GM12878 (cell line): ENCODE measurements at regions not wholly inside any gene's neighbourhood (a gene's known extent, or its start where the extent isn't known, plus 50 kb on each side); places are given as distances from the start of the nearest gene placed in this dataset.

Experiments
- ATAC-seq: fragments of 200-7000 bp; cut with Tn5 transposase; 3 replicates; pipeline ENCODE4 v1.9.1; 2020; ENCODE audit warnings: mild to moderate bottlenecking, moderate library complexity
- BruUV-seq: library from RNA; stranded (reverse); fragments of 400-500 nt; replicated peaks from 2 replicates; lab custom pipeline; 2021; lab: Mats Ljungman, UMichigan
- CTCF ChIA-PET: fragments of 300-600 bp; sonication (Branson Sonifier 250); formaldehyde crosslinking; extraction: SDS; loops from one replicate; lab custom pipeline; 2021; ENCODE audit warnings: inconsistent platforms; lab: Yijun Ruan, JAX
- POLR2A ChIA-PET: fragments of 350-600 bp; formaldehyde crosslinking; extraction: SDS; loops from one replicate; lab custom pipeline; 2021; ENCODE audit warnings: inconsistent platforms; lab: Charles Lee
- RAD21 ChIA-PET: fragments of 300-600 bp; sonication (Branson Sonifier 250); formaldehyde crosslinking; loops from one replicate; lab custom pipeline; 2023; ENCODE audit warnings: antibody characterized with exemption; ENCODE audit not compliant: unreplicated experiment; lab: Charles Lee
- SMC1A ChIA-PET: fragments of 300-600 bp; sonication (Branson Sonifier 250); formaldehyde crosslinking; loops from one replicate; lab custom pipeline; 2023; ENCODE audit not compliant: unreplicated experiment, uncharacterized antibody; lab: Charles Lee
- DNase-seq: peaks from one replicate; pipeline ENCODE4 v3.0.0-alpha.2; 2011; ENCODE audit warnings: low read depth, low spot score
- FAIRE-seq: peaks from 3 replicates; lab custom pipeline; 2011; peaks lifted over from hg19 to GRCh38; lab: Jason Lieb, UNC
- H2AFZ ChIP-seq: 2 replicates; pipeline ENCODE4 v1.6.0; 2011; ENCODE audit warnings: low read depth, low read length, control low read depth; ENCODE audit not compliant: control insufficient read depth
- H3K27ac ChIP-seq: 2 replicates; pipeline ENCODE4 v1.5.1; 2011; ENCODE audit warnings: control low read depth; ENCODE audit not compliant: control insufficient read depth, insufficient read depth
- H3K27me3 ChIP-seq, 2 experiments: replicated peaks in 1 of 2; 2 replicates each; pipeline versions ENCODE4 v1.6.0 to v1.6.1; 2011; ENCODE audit warnings: low read length in 1 of 2; ENCODE audit not compliant: control insufficient read depth in 2 of 2, insufficient read depth in 2 of 2
- H3K36me3 ChIP-seq, 2 experiments: 2 replicates each; pipeline ENCODE4 v1.5.1; 2011; ENCODE audit warnings: low read length in 1 of 2; ENCODE audit not compliant: control insufficient read depth in 2 of 2, insufficient read depth in 2 of 2
- H3K4me1 ChIP-seq: 2 replicates; pipeline ENCODE4 v1.6.1; 2011; ENCODE audit warnings: mild to moderate bottlenecking, low read length, moderate library complexity, mixed read lengths; ENCODE audit not compliant: control insufficient read depth, insufficient read depth
- H3K4me2 ChIP-seq: 2 replicates; pipeline ENCODE4 v1.6.0; 2011; ENCODE audit warnings: control low read depth; ENCODE audit not compliant: control insufficient read depth, insufficient read depth
- H3K4me3 ChIP-seq: fragments of 200-600 bp; sonication (generic); 2 replicates; pipeline ENCODE4 v1.5.1; 2016
- H3K79me2 ChIP-seq: 2 replicates; pipeline ENCODE4 v1.6.0; 2011; ENCODE audit warnings: low read length; ENCODE audit not compliant: control insufficient read depth, insufficient read depth
- H3K9ac ChIP-seq: 2 replicates; pipeline ENCODE4 v1.8.0; 2011; ENCODE audit warnings: low read length, control low read depth, mixed read lengths; ENCODE audit not compliant: control insufficient read depth, insufficient read depth
- H3K9me3 ChIP-seq: replicated peaks from 3 replicates; pipeline ENCODE4 v1.5.1; 2011; ENCODE audit warnings: mild to moderate bottlenecking, low read length; ENCODE audit not compliant: control insufficient read depth, insufficient read depth
- H4K20me1 ChIP-seq: 2 replicates; pipeline ENCODE4 v1.6.0; 2011; ENCODE audit not compliant: control insufficient read depth, insufficient read depth
- ASH2L ChIP-seq: fragments of 300-600, 200-600 bp; sonication (generic); IDR thresholded peaks from 2 replicates; pipeline ENCODE4 v1.6.1; 2017; ENCODE audit warnings: low read depth, mild to moderate bottlenecking, borderline replicate concordance
- BACH1 ChIP-seq: fragments of 450-650 bp; IDR thresholded peaks from 2 replicates; pipeline ENCODE4 v1.6.1; 2017; ENCODE audit warnings: mild to moderate bottlenecking, borderline replicate concordance
- CBFB ChIP-seq: IDR thresholded peaks from 2 replicates; pipeline ENCODE4 v1.6.1; 2016; ENCODE audit warnings: antibody characterized with exemption, low read depth
- FOXM1 ChIP-seq: IDR thresholded peaks from 2 replicates; pipeline ENCODE4 v1.6.1; 2012; ENCODE audit warnings: low read depth, mild to moderate bottlenecking, inconsistent platforms, low read length, moderate library complexity
- GABPA ChIP-seq: IDR thresholded peaks from 2 replicates; pipeline ENCODE4 v1.6.1; 2014; ENCODE audit warnings: antibody characterized with exemption, low read depth, mild to moderate bottlenecking, inconsistent platforms
- IKZF1 ChIP-seq: fragments of 450-650 bp; conservative IDR thresholded peaks from 2 replicates; pipeline ENCODE4 v1.6.1; 2017; ENCODE audit warnings: antibody characterized with exemption, mild to moderate bottlenecking
- LARP7 ChIP-seq: fragments of 450-650 bp; IDR thresholded peaks from 2 replicates; pipeline ENCODE4 v1.6.1; 2017; ENCODE audit warnings: mild to moderate bottlenecking
- MTA2 ChIP-seq: fragments of 450-650 bp; IDR thresholded peaks from 2 replicates; pipeline ENCODE4 v1.6.1; 2016; ENCODE audit warnings: low read depth, mild to moderate bottlenecking, moderate library complexity
- RFX5 ChIP-seq: IDR thresholded peaks from 2 replicates; pipeline ENCODE4 v1.6.1; 2011; ENCODE audit warnings: low read depth, low read length, improper control_type of control experiment
- RUNX3 ChIP-seq: IDR thresholded peaks from 2 replicates; pipeline ENCODE4 v1.6.1; 2012; ENCODE audit warnings: low read length, inconsistent platforms
- STAT3 ChIP-seq: IDR thresholded peaks from 2 replicates; pipeline ENCODE4 v1.6.1; 2011; ENCODE audit warnings: low read depth, low read length, improper control_type of control experiment
- TBL1XR1 ChIP-seq: IDR thresholded peaks from 2 replicates; pipeline ENCODE4 v1.6.1; 2012; ENCODE audit warnings: low read depth, low read length, improper control_type of control experiment
- YY1 ChIP-seq: IDR thresholded peaks from 2 replicates; pipeline ENCODE4 v1.6.1; 2011; ENCODE audit warnings: low read depth, mild to moderate bottlenecking, low read length
- WGBS: methylation state at CpG from one replicate; pipeline ENCODE4 v1.1.6; 2016; ENCODE audit warnings: low lambda C conversion rate; ENCODE audit not compliant: insufficient replicate concordance, insufficient coverage; ENCODE audit errors: missing lambda C conversion rate; 5-methylcytosine and 5-hydroxymethylcytosine counted together
- in situ Hi-C: fragments of 300-500 bp; cut with MboI; formaldehyde crosslinking; loops from 9 replicates; pipeline ENCODE4 v1.14.3; 2018; ENCODE audit warnings: mixed read lengths
- intact Hi-C: fragments of 100-400 bp; cut with micrococcal nuclease; formaldehyde crosslinking; loops from one replicate; pipeline ENCODE4 v1.14.2; 2022; ENCODE audit not compliant: unreplicated experiment
- TF ChIP-seq, protein P1 (sequence below): IDR thresholded peaks from 2 replicates; pipeline ENCODE4 v1.6.1; 2012; ENCODE audit warnings: low read depth, low read length, improper control_type of control experiment
- TF ChIP-seq, protein P2 (sequence below): IDR thresholded peaks from 2 replicates; pipeline ENCODE4 v1.6.1; 2011; ENCODE audit warnings: low read depth, mild to moderate bottlenecking, low read length, moderate library complexity, borderline replicate concordance; ENCODE audit errors: extremely low read depth

DNA sequence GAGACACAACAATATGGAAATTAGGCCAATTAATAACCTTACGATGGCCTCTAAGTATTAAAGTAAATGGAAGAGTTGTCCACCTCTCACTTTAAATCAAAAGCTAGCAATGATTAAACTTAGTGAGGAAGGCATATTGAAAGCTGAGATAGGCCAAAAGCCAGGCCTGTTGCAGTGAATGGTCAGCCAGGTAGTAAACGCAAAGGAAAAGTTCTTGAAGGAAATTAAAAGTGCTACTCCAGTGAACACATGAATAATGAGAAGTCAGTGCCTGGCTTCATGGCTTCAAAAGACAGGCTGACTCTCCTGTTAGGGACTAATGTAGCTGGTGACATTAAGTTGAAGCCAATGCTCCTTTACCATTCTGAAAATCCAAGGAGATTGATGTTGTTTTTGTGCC lies 135.3 kb downstream of the NDUFA12 start:
- 97% methylated on average over 2 of the region's 2 CpGs for WGBS
- Histone ChIP-seq H3K36me3 (peaks cover 0 to 7% of the 10 kb centered on the region in 2 experiments; a peak in 1 of 4 replicates), H3K4me2 (peak overlapping the region; percentile 83), H3K4me3 (peak overlapping the region; percentile 35; the same call in 1 of the 2 replicates), H3K4me1 (peaks cover 12% of the 10 kb centered on the region; the same call in 1 of the 2 replicates), H2AFZ (no peak overlapping the region), H3K9ac (no peak overlapping the region), H3K79me2 (peaks cover 99% of the 10 kb centered on the region), H3K27ac (0 out of 2 replicates have a peak overlapping the region, but pooled peaks have one; percentile 6), H3K9me3 (peaks cover 8% of the 10 kb centered on the region), H4K20me1 (no peaks in the 10 kb centered on the region), H3K27me3 (no peaks in the 10 kb centered on the region)
- ChIA-PET POLR2A (interaction anchor here (0.7 to 1.8 kb wide), 3 partner anchors 38 to 68 kb away, joined by 3 to 4 read pairs (median 3); no protein-coding TSS in a partner anchor), SMC1A (interaction anchor here (9.9 kb wide), 1 partner anchor 51 kb away, joined by 243 read pairs; no protein-coding TSS in a partner anchor), RAD21 (interaction anchor here (0.8 to 1.6 kb wide), 2 partner anchors 26 to 50 kb away, joined by 3 to 4 read pairs; no protein-coding TSS in a partner anchor), CTCF (interaction anchor here (1.2 to 8.6 kb wide), 3 partner anchors 25 to 51 kb away, joined by 3 to 133 read pairs (median 4); no protein-coding TSS in a partner anchor)
- in situ Hi-C loops (no loop called here), intact Hi-C loops (no loop called here)
- DNase-seq, result no peak
- BruUV-seq, result no TSS peak
- no peak for ATAC-seq
- FAIRE-seq, result no peak
- no peak for TF ChIP-seq GABPA
- TF ChIP-seq ASH2L, result no peak

DNA sequence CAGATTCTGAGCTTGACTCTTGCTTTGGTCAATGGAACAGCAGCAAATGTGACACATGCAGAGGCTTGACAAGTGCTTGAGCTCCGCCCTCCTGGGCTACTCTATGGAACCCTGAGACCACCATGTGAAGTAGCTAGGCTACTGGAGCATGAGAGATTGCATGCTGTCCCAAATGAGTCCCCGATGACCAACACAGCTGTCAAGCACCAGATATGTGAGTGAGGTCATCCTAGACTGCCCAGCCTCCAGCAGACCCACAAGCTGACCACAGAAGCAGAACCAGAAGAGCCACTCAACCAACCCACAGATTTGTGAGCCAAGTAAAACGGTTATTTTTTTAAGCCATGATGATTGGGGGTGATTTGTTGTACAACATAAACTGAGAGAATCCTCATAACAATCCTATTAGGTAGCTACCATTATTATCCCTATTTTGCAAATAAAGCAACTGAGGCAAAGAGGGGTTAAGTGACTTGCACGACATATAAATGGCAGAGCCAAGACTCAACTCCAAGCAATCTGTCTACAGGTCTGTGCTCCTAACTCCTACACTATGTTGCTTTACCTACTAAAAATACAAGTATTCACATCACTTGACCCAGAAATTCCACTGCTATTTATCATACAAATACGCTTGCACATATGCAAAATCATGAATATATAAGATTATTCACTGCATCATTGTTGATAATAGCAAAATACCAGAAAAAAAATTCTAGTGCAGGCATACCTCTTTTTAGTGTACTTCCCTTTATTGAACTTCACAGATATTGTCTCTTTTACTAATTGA lies 136.2 kb downstream of the NDUFA12 start:
- Histone ChIP-seq H3K27me3 (no peaks in the 10 kb centered on the region), H4K20me1 (no peaks in the 10 kb centered on the region), H3K9ac (no peak overlapping the region), H3K27ac (peak overlapping the region; percentile 8; the same call in 1 of the 2 replicates), H3K9me3 (peaks cover 8% of the 10 kb centered on the region), H3K79me2 (peaks cover 98% of the 10 kb centered on the region), H2AFZ (no peak overlapping the region), H3K4me1 (peaks cover 12% of the 10 kb centered on the region; the same call in 1 of the 2 replicates), H3K36me3 (peaks cover 0 to 7% of the 10 kb centered on the region in 2 experiments; a peak in 1 of 4 replicates), H3K4me3 (peak overlapping the region; percentile 51; the same call in 1 of the 2 replicates), H3K4me2 (peak overlapping the region; percentile 83)
- no peak for DNase-seq
- ChIA-PET CTCF (interaction anchor here (1.0 to 8.6 kb wide), 4 partner anchors 14 to 244 kb away, joined by 3 to 133 read pairs (median 4); no protein-coding TSS in a partner anchor), SMC1A (interaction anchor here (0.7 to 9.9 kb wide), 7 partner anchors 9 to 462 kb away, joined by 3 to 243 read pairs (median 3); no protein-coding TSS in a partner anchor), RAD21 (interaction anchor here (1.0 to 1.6 kb wide), 2 partner anchors 25 to 28 kb away, joined by 3 to 4 read pairs; no protein-coding TSS in a partner anchor), POLR2A (interaction anchor here (0.6 to 1.8 kb wide), 4 partner anchors 37 to 654 kb away, joined by 3 to 5 read pairs (median 4); no protein-coding TSS in a partner anchor)
- in situ Hi-C loops, result no loop called here
- intact Hi-C loops, result no loop called here
- ATAC-seq, result peak; percentile 82
- 67% methylated on average over 5 of the region's 5 CpGs for WGBS
- FAIRE-seq, result no peak
- no TSS peak for BruUV-seq
- TF ChIP-seq TBL1XR1 (no peak), FOXM1 (peak; percentile 70; the same call in 1 of the 2 replicates), LARP7 (no peak), BACH1 (no peak), CBFB (peak; percentile 66; the same call in 1 of the 2 replicates), STAT3 (no peak), MTA2 (peak; percentile 20; the same call in 1 of the 2 replicates), RFX5 (no peak), YY1 (0 out of 2 replicates have a peak, but pooled peaks have one; percentile 18), IKZF1 (no peak), RUNX3 (peak; percentile 95)
- TF ChIP-seq, protein P1, sequence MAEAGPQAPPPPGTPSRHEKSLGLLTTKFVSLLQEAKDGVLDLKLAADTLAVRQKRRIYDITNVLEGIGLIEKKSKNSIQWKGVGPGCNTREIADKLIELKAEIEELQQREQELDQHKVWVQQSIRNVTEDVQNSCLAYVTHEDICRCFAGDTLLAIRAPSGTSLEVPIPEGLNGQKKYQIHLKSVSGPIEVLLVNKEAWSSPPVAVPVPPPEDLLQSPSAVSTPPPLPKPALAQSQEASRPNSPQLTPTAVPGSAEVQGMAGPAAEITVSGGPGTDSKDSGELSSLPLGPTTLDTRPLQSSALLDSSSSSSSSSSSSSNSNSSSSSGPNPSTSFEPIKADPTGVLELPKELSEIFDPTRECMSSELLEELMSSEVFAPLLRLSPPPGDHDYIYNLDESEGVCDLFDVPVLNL, result no peak
- TF ChIP-seq, protein P2, sequence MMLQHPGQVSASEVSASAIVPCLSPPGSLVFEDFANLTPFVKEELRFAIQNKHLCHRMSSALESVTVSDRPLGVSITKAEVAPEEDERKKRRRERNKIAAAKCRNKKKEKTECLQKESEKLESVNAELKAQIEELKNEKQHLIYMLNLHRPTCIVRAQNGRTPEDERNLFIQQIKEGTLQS, result no peak
